WTC11 (cell line): ENCODE measurements at regions not wholly inside any gene's neighbourhood (a gene's known extent, or its start where the extent isn't known, plus 50 kb on each side); places are given as distances from the start of the nearest gene placed in this dataset.

ENCODE experiments used
- ATAC-seq: fragments of 200-7000 bp; cut with Tn5 transposase; 2 replicates; pipeline ENCODE4 v1.10.0; 2021; ENCODE audit warnings: mild to moderate bottlenecking, moderate library complexity
- CTCF ChIA-PET: fragments of 300-600 bp; sonication (Branson Sonifier 250); formaldehyde crosslinking; loops from one replicate; lab custom pipeline; 2021; ENCODE audit warnings: antibody characterized with exemption; lab: Charles Lee
- POLR2A ChIA-PET: fragments of 350-600 bp; sonication (Branson Sonifier 250); formaldehyde crosslinking; loops from one replicate; lab custom pipeline; 2021; ENCODE audit warnings: antibody characterized with exemption; lab: Charles Lee
- DNase-seq: peaks from one replicate; pipeline ENCODE4 v3.0.0; 2021; ENCODE audit warnings: low spot score
- H3K27ac Mint-ChIP-seq: 2 replicates; pipeline ENCODE4 v1.8.0; 2021; ENCODE audit warnings: mixed read lengths
- H3K27me3 Mint-ChIP-seq: 2 replicates; pipeline ENCODE4 v1.8.0; 2021; ENCODE audit warnings: low read depth, mild to moderate bottlenecking, moderate library complexity, mixed read lengths
- H3K36me3 Mint-ChIP-seq: 2 replicates; pipeline ENCODE4 v1.8.0; 2021; ENCODE audit warnings: mixed read lengths
- H3K4me1 Mint-ChIP-seq: 2 replicates; pipeline ENCODE4 v1.8.0; 2022; ENCODE audit warnings: mixed read lengths
- H3K4me3 Mint-ChIP-seq: 2 replicates; pipeline ENCODE4 v1.8.0; 2021; ENCODE audit warnings: mild to moderate bottlenecking, moderate library complexity, mixed read lengths
- H3K9me3 Mint-ChIP-seq: 2 replicates; pipeline ENCODE4 v1.8.0; 2021; ENCODE audit warnings: mixed read lengths
- ATF6 ChIP-seq: sonication (generic); formaldehyde crosslinking; IDR thresholded peaks from 2 replicates; pipeline ENCODE4 v1.8.1; 2023; ENCODE audit warnings: mild to moderate bottlenecking, missing genetic modification reagents
- CBFB ChIP-seq: sonication (generic); formaldehyde crosslinking; IDR thresholded peaks from 2 replicates; pipeline ENCODE4 v1.8.1; 2022; ENCODE audit warnings: mild to moderate bottlenecking, low read depth, missing genetic modification reagents
- CREB1 ChIP-seq: sonication (generic); formaldehyde crosslinking; IDR thresholded peaks from 2 replicates; pipeline ENCODE4 v1.8.0; 2023; ENCODE audit warnings: mild to moderate bottlenecking, missing genetic modification reagents
- CTCF ChIP-seq: fragments of 200-600 bp; IDR thresholded peaks from 2 replicates; pipeline ENCODE4 v1.8.0; 2022; ENCODE audit warnings: antibody characterized with exemption
- ELF4 ChIP-seq: sonication (generic); formaldehyde crosslinking; IDR thresholded peaks from 2 replicates; pipeline ENCODE4 v1.8.1; 2022; ENCODE audit warnings: low read depth, mild to moderate bottlenecking, moderate library complexity, missing genetic modification reagents
- EMX1 ChIP-seq: fragments of 250-450 bp; sonication (Bioruptor Pico); IDR thresholded peaks from 2 replicates; pipeline ENCODE4 v1.8.0; 2021; ENCODE audit warnings: mild to moderate bottlenecking
- FOXP1 ChIP-seq: sonication (generic); formaldehyde crosslinking; IDR thresholded peaks from 2 replicates; pipeline ENCODE4 v1.8.0; 2022; ENCODE audit warnings: missing genetic modification reagents, mild to moderate bottlenecking, moderate library complexity, borderline replicate concordance
- GABPB1 ChIP-seq: sonication (generic); formaldehyde crosslinking; IDR thresholded peaks from 2 replicates; pipeline ENCODE4 v1.8.1; 2023; ENCODE audit warnings: mild to moderate bottlenecking, missing genetic modification reagents
- IRF2 ChIP-seq: sonication (generic); formaldehyde crosslinking; IDR thresholded peaks from 2 replicates; pipeline ENCODE4 v1.8.0; 2022; ENCODE audit warnings: low read depth, missing genetic modification reagents, borderline replicate concordance
- NFATC4 ChIP-seq: fragments of 250-450 bp; sonication (Bioruptor Pico); IDR thresholded peaks from 2 replicates; pipeline ENCODE4 v1.9.0; 2021; ENCODE audit warnings: mild to moderate bottlenecking
- NFE2L1 ChIP-seq: sonication (generic); formaldehyde crosslinking; IDR thresholded peaks from 2 replicates; pipeline ENCODE4 v1.8.1; 2023; ENCODE audit warnings: missing genetic modification reagents
- PRDM15 ChIP-seq: sonication (generic); formaldehyde crosslinking; IDR thresholded peaks from 2 replicates; pipeline ENCODE4 v1.8.0; 2022; ENCODE audit warnings: missing genetic modification reagents
- SMAD3 ChIP-seq: sonication (generic); formaldehyde crosslinking; IDR thresholded peaks from 2 replicates; pipeline ENCODE4 v1.8.0; 2022; ENCODE audit warnings: missing genetic modification reagents, mild to moderate bottlenecking, borderline replicate concordance
- SOX15 ChIP-seq: fragments of 250-450 bp; sonication (Bioruptor Pico); IDR thresholded peaks from 2 replicates; pipeline ENCODE4 v1.9.0; 2021; ENCODE audit warnings: mild to moderate bottlenecking
- USF1 ChIP-seq: sonication (generic); formaldehyde crosslinking; IDR thresholded peaks from 2 replicates; pipeline ENCODE4 v1.8.0; 2022; ENCODE audit warnings: mild to moderate bottlenecking, missing genetic modification reagents
- ZBTB21 ChIP-seq: sonication (generic); formaldehyde crosslinking; IDR thresholded peaks from 2 replicates; pipeline ENCODE4 v1.8.1; 2023; ENCODE audit warnings: mild to moderate bottlenecking, missing genetic modification reagents, borderline replicate concordance
- ZNF232 ChIP-seq: sonication (generic); formaldehyde crosslinking; IDR thresholded peaks from 2 replicates; pipeline ENCODE4 v1.8.0; 2022; ENCODE audit warnings: mild to moderate bottlenecking, missing genetic modification reagents
- ZNF281 ChIP-seq: sonication (generic); formaldehyde crosslinking; IDR thresholded peaks from 2 replicates; pipeline ENCODE4 v1.8.0; 2023; ENCODE audit warnings: mild to moderate bottlenecking, missing genetic modification reagents
- ZNF532 ChIP-seq: fragments of 250-450 bp; sonication (Bioruptor Pico); IDR thresholded peaks from 2 replicates; pipeline ENCODE4 v1.9.0; 2021; ENCODE audit warnings: mild to moderate bottlenecking, borderline replicate concordance

GRCh38 chrX:9147726-9148125 is 113.8 kb upstream of the FAM9B start:
- ATAC-seq (peak; percentile 61), DNase-seq (peak; percentile 24)
- Mint-ChIP-seq H3K36me3 (peaks cover 21% of the 10 kb centered on the region), H3K9me3 (peaks cover 16% of the 10 kb centered on the region), H3K4me3 (peak overlapping the region; percentile 22; the same call in 1 of the 2 replicates), H3K27me3 (0 out of 2 replicates have a peak, but pooled peaks cover 6% of the 10 kb centered on the region), H3K4me1 (peaks cover 57% of the 10 kb centered on the region), H3K27ac (0 out of 2 replicates have a peak overlapping the region, but pooled peaks have one; percentile 45)
- ChIA-PET CTCF (interaction anchor here (0.5 to 1.4 kb wide), 3 partner anchors 33 to 147 kb away, joined by 3 read pairs; no protein-coding TSS in a partner anchor), POLR2A (no interaction called here)
- TF ChIP-seq ZBTB21 (CRISPR knock-in tag) = no peak
- no peak for TF ChIP-seq EMX1
- TF ChIP-seq NFE2L1 (CRISPR knock-in tag) = no peak
- no peak for TF ChIP-seq CBFB (CRISPR knock-in tag)
- no peak for TF ChIP-seq ELF4 (CRISPR knock-in tag)
- no peak for TF ChIP-seq FOXP1 (CRISPR knock-in tag)
- TF ChIP-seq IRF2 (CRISPR knock-in tag) = no peak
- TF ChIP-seq USF1 (CRISPR knock-in tag) = no peak
- no peak for TF ChIP-seq PRDM15 (CRISPR knock-in tag)
- TF ChIP-seq ZNF532 (CRISPR knock-in tag) = no peak
- TF ChIP-seq ZNF232 = no peak
- TF ChIP-seq SOX15 = no peak
- no peak for TF ChIP-seq CTCF
- TF ChIP-seq NFATC4 (CRISPR knock-in tag) = no peak
- no peak for TF ChIP-seq ZNF281 (CRISPR knock-in tag)
- TF ChIP-seq SMAD3 (CRISPR knock-in tag) = no peak
- TF ChIP-seq GABPB1 (CRISPR knock-in tag) = no peak
- TF ChIP-seq CREB1 = no peak
- TF ChIP-seq ATF6 = no peak
